SU-DHL-6 (cell line): ENCODE measurements at regions not wholly inside any gene's neighbourhood (a gene's known extent, or its start where the extent isn't known, plus 50 kb on each side); places are given as distances from the start of the nearest gene placed in this dataset.

Source experiments
- H2AFZ ChIP-seq: fragments of 200-600 bp; sonication (generic); 2 replicates; pipeline ENCODE4 v1.6.1; 2014; ENCODE audit warnings: low read depth, mild to moderate bottlenecking, moderate library complexity, mixed read lengths, antibody characterized with exemption, low read length; ENCODE audit not compliant: severe bottlenecking
- H3F3A ChIP-seq: fragments of 200-600 bp; shearing (Covaris generic); 2 replicates; pipeline ENCODE4 v1.6.0; 2016; ENCODE audit warnings: antibody characterized with exemption, mild to moderate bottlenecking; ENCODE audit not compliant: insufficient read depth
- H3K27ac ChIP-seq: fragments of 200-600 bp; sonication (generic); 2 replicates; pipeline ENCODE4 v1.5.1; 2016; ENCODE audit warnings: low read depth, mild to moderate bottlenecking, low read length, moderate library complexity, mixed read lengths
- H3K27me3 ChIP-seq: fragments of 200-600 bp; sonication (generic), shearing (Covaris generic); 2 replicates; pipeline ENCODE4 v1.6.0; 2014; ENCODE audit warnings: mild to moderate bottlenecking, low read length
- H3K36me3 ChIP-seq: fragments of 200-600 bp; sonication (generic); 2 replicates; pipeline ENCODE4 v1.6.1; 2014; ENCODE audit warnings: mild to moderate bottlenecking, low read length, mixed read lengths
- H3K4me2 ChIP-seq: fragments of 300-600, 200-600 bp; shearing (Covaris generic), sonication (generic); 2 replicates; pipeline ENCODE4 v1.6.0; 2014; ENCODE audit warnings: low read length, low read depth, mild to moderate bottlenecking; ENCODE audit not compliant: poor library complexity, severe bottlenecking
- H3K4me3 ChIP-seq: fragments of 200-600 bp; sonication (generic); 2 replicates; pipeline ENCODE4 v1.5.1; 2014; ENCODE audit warnings: antibody characterized with exemption, low read length, mild to moderate bottlenecking, mixed read lengths; ENCODE audit not compliant: insufficient read depth, poor library complexity, severe bottlenecking
- H3K79me2 ChIP-seq: fragments of 200-600 bp; sonication (generic); 2 replicates; pipeline ENCODE4 v1.6.1; 2014; ENCODE audit warnings: mild to moderate bottlenecking, low read length, moderate library complexity; ENCODE audit not compliant: insufficient read depth
- H3K9ac ChIP-seq: fragments of 200-600 bp; sonication (generic); 2 replicates; pipeline ENCODE4 v1.7.0; 2014; ENCODE audit warnings: mild to moderate bottlenecking, low read length
- H3K9me2 ChIP-seq: fragments of 200-600 bp; sonication (generic); replicated peaks from 2 replicates; pipeline ENCODE4 v1.6.1; 2014; ENCODE audit warnings: low read length; ENCODE audit not compliant: insufficient read depth
- H3K9me3 ChIP-seq: fragments of 200-600 bp; sonication (generic); 2 replicates; pipeline ENCODE4 v1.6.1; 2014; ENCODE audit warnings: low read length, mixed read lengths; ENCODE audit not compliant: insufficient read depth
- H4K20me1 ChIP-seq: fragments of 200-600 bp; sonication (generic); 2 replicates; pipeline ENCODE4 v1.6.1; 2014; ENCODE audit warnings: low read depth, mild to moderate bottlenecking, antibody characterized with exemption, low read length, moderate library complexity, mixed read lengths
- EZH2phosphoT487 ChIP-seq: fragments of 200-600 bp; sonication (generic), shearing (Covaris generic); conservative IDR thresholded peaks from 2 replicates; pipeline ENCODE4 v1.6.1; 2018; ENCODE audit warnings: mild to moderate bottlenecking, antibody characterized with exemption, low read length, moderate library complexity, mixed read lengths
- TF ChIP-seq, protein P1 (sequence below): fragments of 200-600 bp; sonication (generic); IDR thresholded peaks from one replicate; pipeline ENCODE4 v1.5.1; 2017; ENCODE audit warnings: antibody characterized with exemption, mild to moderate bottlenecking, low read length, moderate library complexity; ENCODE audit not compliant: insufficient read depth, poor library complexity, severe bottlenecking

DNA sequence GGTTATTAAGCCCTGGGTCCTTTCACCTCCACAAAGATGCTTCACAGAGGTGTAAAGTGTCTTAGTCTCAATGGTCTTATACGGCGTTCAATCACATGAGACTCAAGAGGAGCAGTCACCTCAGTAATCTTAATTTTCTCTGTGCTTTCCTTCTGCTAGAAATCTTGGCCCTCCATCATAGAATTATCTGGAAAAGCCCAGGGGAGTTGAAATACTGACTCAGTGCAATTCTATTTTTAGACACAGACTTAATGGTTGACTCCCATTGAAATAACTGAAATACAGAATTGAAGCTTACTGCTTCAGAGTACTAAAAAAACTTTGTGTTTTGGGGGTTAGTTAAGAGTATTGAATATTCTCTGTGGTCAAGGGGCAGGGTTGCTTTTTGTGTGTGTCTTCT is 94.5 kb upstream of the IL15 start:
- no peak overlapping the region for H3K4me3 ChIP-seq
- no peaks in the 10 kb centered on the region for H3K79me2 ChIP-seq
- H3K9ac ChIP-seq, result no peak overlapping the region
- H3K9me2 ChIP-seq, result no peaks in the 10 kb centered on the region
- no peaks in the 10 kb centered on the region for H3F3A ChIP-seq
- H3K9me3 ChIP-seq, result no peaks in the 10 kb centered on the region
- no peak overlapping the region for H2AFZ ChIP-seq
- H3K27ac ChIP-seq, result no peak overlapping the region
- H4K20me1 ChIP-seq, result no peaks in the 10 kb centered on the region
- no peaks in the 10 kb centered on the region for H3K27me3 ChIP-seq
- TF ChIP-seq, protein P1, sequence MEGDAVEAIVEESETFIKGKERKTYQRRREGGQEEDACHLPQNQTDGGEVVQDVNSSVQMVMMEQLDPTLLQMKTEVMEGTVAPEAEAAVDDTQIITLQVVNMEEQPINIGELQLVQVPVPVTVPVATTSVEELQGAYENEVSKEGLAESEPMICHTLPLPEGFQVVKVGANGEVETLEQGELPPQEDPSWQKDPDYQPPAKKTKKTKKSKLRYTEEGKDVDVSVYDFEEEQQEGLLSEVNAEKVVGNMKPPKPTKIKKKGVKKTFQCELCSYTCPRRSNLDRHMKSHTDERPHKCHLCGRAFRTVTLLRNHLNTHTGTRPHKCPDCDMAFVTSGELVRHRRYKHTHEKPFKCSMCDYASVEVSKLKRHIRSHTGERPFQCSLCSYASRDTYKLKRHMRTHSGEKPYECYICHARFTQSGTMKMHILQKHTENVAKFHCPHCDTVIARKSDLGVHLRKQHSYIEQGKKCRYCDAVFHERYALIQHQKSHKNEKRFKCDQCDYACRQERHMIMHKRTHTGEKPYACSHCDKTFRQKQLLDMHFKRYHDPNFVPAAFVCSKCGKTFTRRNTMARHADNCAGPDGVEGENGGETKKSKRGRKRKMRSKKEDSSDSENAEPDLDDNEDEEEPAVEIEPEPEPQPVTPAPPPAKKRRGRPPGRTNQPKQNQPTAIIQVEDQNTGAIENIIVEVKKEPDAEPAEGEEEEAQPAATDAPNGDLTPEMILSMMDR, result no peak
- H3K4me2 ChIP-seq, result no peak overlapping the region
- no peaks in the 10 kb centered on the region for H3K36me3 ChIP-seq

DNA sequence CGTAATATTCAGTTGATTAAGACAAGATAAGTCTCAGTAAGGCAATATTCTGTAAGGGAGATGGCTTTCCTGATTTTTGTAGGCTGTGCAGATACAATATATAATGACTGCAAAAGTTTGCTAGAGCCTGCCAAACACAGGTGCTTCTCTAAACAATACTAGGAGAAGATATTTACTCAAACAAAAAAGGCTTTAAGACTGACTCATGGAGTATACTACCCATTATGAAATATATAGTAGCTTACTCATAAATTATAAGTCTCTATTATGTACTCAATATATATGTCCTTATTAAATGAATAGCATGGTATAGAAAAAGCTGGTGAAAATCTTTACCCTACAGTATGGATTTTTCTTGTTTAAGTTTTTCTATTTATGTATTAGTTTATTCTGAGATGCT is 93.2 kb upstream of the IL15 start:
- Histone ChIP-seq H3K27me3 (no peaks in the 10 kb centered on the region), H3K36me3 (no peaks in the 10 kb centered on the region), H3K9me2 (no peaks in the 10 kb centered on the region), H3K4me2 (no peak overlapping the region), H4K20me1 (no peaks in the 10 kb centered on the region), H3K4me3 (no peak overlapping the region), H2AFZ (no peak overlapping the region), H3K9me3 (no peaks in the 10 kb centered on the region), H3K79me2 (no peaks in the 10 kb centered on the region), H3F3A (no peaks in the 10 kb centered on the region), H3K9ac (no peak overlapping the region), H3K27ac (no peak overlapping the region)
- no peak for TF ChIP-seq EZH2phosphoT487

- H2AFZ ChIP-seq, result no peak overlapping the region
- no peaks in the 10 kb centered on the region for H3K36me3 ChIP-seq
- H3K79me2 ChIP-seq, result no peaks in the 10 kb centered on the region
- H3K9ac ChIP-seq, result no peak overlapping the region
- H3K27ac ChIP-seq, result no peak overlapping the region
- no peak overlapping the region for H3K4me2 ChIP-seq
- H3K27me3 ChIP-seq, result no peaks in the 10 kb centered on the region
- H4K20me1 ChIP-seq, result no peaks in the 10 kb centered on the region
- H3K4me3 ChIP-seq, result no peak overlapping the region
- no peaks in the 10 kb centered on the region for H3K9me2 ChIP-seq
- TF ChIP-seq EZH2phosphoT487, result no peak
- TF ChIP-seq, protein P1, result no peak
- H3F3A ChIP-seq, result no peaks in the 10 kb centered on the region
- no peaks in the 10 kb centered on the region for H3K9me3 ChIP-seq
Observed at GRCh38 chr4:141543706-141544105, 92.7 kb upstream of the IL15 start.

GRCh38 chr4:141548791-141549190 is 87.6 kb upstream of the IL15 start:
- Histone ChIP-seq H3F3A (no peaks in the 10 kb centered on the region), H3K4me2 (no peak overlapping the region), H3K36me3 (no peaks in the 10 kb centered on the region), H3K79me2 (no peaks in the 10 kb centered on the region), H3K4me3 (no peak overlapping the region), H3K9ac (no peak overlapping the region), H4K20me1 (no peaks in the 10 kb centered on the region), H3K27me3 (no peaks in the 10 kb centered on the region), H3K9me2 (no peaks in the 10 kb centered on the region), H3K9me3 (no peaks in the 10 kb centered on the region), H2AFZ (no peak overlapping the region), H3K27ac (no peak overlapping the region)
- TF ChIP-seq, protein P1, result no peak
- no peak for TF ChIP-seq EZH2phosphoT487
